CMK (cell line): ENCODE measurements at regions not wholly inside any gene's neighbourhood (a gene's known extent, or its start where the extent isn't known, plus 50 kb on each side); places are given as distances from the start of the nearest gene placed in this dataset.
"Not testable (repeated sequence)": the region's sequence is repeated elsewhere in the genome, so short reads cannot be mapped to it uniquely, and the experiment has no call there.

ENCODE experiments used
- DNase-seq: peaks from one replicate; pipeline ENCODE4 v3.0.0-alpha.2; 2010; ENCODE audit warnings: low read depth

- DNase-seq = no peak
These were observed 217.9 kb upstream of the MOCS1 start for GRCh38 chr6:40152196-40152595.

- DNase-seq = no peak
These were observed 214.8 kb upstream of the MOCS1 start for GRCh38 chr6:40148882-40149573.

GRCh38 chr6:40146902-40147301 lies 212.6 kb upstream of the MOCS1 start:
- DNase-seq = no peak

- DNase-seq = no peak
These were observed 205.2 kb upstream of the MOCS1 start for GRCh38 chr6:40139447-40139846.

- DNase-seq = no peak
These were observed 204.0 kb upstream of the MOCS1 start for GRCh38 chr6:40138273-40138720.

- no peak for DNase-seq
These were observed 201.3 kb upstream of the MOCS1 start for GRCh38 chr6:40135491-40136072.

GRCh38 chr6:40133981-40134380 lies 199.7 kb upstream of the MOCS1 start:
- not testable (repeated sequence) for DNase-seq

- DNase-seq = no peak
These were observed 197.4 kb upstream of the MOCS1 start for GRCh38 chr6:40131675-40132074.

GRCh38 chr6:40128127-40128526 lies 193.9 kb upstream of the MOCS1 start:
- DNase-seq = no peak

- no peak for DNase-seq
These were observed 191.6 kb upstream of the MOCS1 start for GRCh38 chr6:40125680-40126394.

- DNase-seq = no peak
These were observed 190.7 kb upstream of the MOCS1 start for GRCh38 chr6:40124924-40125323.

- no peak for DNase-seq
These were observed 182.6 kb upstream of the MOCS1 start for GRCh38 chr6:40116832-40117231.

- no peak for DNase-seq
These were observed 178.1 kb upstream of the MOCS1 start for GRCh38 chr6:40112350-40112749.

- no peak for DNase-seq
These were observed 174.5 kb upstream of the MOCS1 start for GRCh38 chr6:40108736-40109135.

GRCh38 chr6:40106840-40107239 lies 172.6 kb upstream of the MOCS1 start:
- no peak for DNase-seq

- no peak for DNase-seq
These were observed 164.5 kb upstream of the MOCS1 start for GRCh38 chr6:40098774-40099173.

- no peak for DNase-seq
These were observed 163.3 kb upstream of the MOCS1 start for GRCh38 chr6:40097590-40097989.

GRCh38 chr6:40083141-40083920 lies 149.1 kb upstream of the MOCS1 start:
- no peak for DNase-seq

GRCh38 chr6:40082278-40083043 lies 148.2 kb upstream of the MOCS1 start:
- DNase-seq = no peak

- no peak for DNase-seq
These were observed 143.5 kb upstream of the MOCS1 start for GRCh38 chr6:40077736-40078135.

- no peak for DNase-seq
These were observed 143.1 kb upstream of the MOCS1 start for GRCh38 chr6:40077315-40077714.
